BE2C (cell line): ENCODE measurements at regions not wholly inside any gene's neighbourhood (a gene's known extent, or its start where the extent isn't known, plus 50 kb on each side); places are given as distances from the start of the nearest gene placed in this dataset.
"Not testable (repeated sequence)": the region's sequence is repeated elsewhere in the genome, so short reads cannot be mapped to it uniquely, and the experiment has no call there.

ENCODE experiments used
- DNase-seq: peaks from one replicate; pipeline ENCODE4 v3.0.0-alpha.2; 2020
- H3K27me3 ChIP-seq: fragments of 250-450 bp; sonication (Bioruptor Pico); 2 replicates; pipeline ENCODE4 v1.5.1; 2020; ENCODE audit warnings: mild to moderate bottlenecking
- H3K36me3 ChIP-seq: fragments of 250-450 bp; sonication (Bioruptor Pico); 2 replicates; pipeline ENCODE4 v1.5.1; 2020; ENCODE audit warnings: mild to moderate bottlenecking
- H3K4me1 ChIP-seq: fragments of 250-450 bp; sonication (Bioruptor Pico); 2 replicates; pipeline ENCODE4 v1.5.1; 2020
- H3K4me3 ChIP-seq: 2 replicates; pipeline ENCODE4 v1.5.1; 2011; ENCODE audit warnings: low read depth, low read length
- H3K9me3 ChIP-seq: fragments of 250-450 bp; sonication (Bioruptor Pico); 2 replicates; pipeline ENCODE4 v1.5.1; 2020
- TF ChIP-seq, protein P1 (sequence below): IDR thresholded peaks from 2 replicates; pipeline ENCODE4 v1.5.1; 2012; ENCODE audit warnings: mild to moderate bottlenecking, low read depth, low read length

DNA sequence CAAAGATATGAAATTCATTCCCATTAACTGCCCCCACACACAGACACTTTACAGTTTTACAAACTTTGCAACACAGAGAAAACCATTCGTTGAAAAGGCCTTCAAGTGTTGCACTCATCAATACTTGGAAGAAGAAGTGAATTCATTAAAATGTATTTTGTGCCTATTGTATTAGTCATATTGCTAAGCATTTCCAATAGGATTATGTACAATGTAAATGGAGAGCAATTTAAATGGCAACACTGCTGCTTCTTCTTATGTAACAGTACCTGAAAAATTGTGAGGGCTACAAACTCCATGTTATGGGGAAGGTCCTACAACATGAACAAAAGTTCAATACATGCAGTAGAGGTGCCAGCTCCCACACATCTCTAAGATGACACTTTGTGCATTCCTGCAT, 209.3 kb upstream of the POGK start:
- Histone ChIP-seq H3K9me3 (no peaks in the 10 kb centered on the region), H3K36me3 (no peaks in the 10 kb centered on the region), H3K4me1 (no peaks in the 10 kb centered on the region), H3K4me3 (no peak overlapping the region), H3K27me3 (peaks cover 13% of the 10 kb centered on the region)
- TF ChIP-seq, protein P1, sequence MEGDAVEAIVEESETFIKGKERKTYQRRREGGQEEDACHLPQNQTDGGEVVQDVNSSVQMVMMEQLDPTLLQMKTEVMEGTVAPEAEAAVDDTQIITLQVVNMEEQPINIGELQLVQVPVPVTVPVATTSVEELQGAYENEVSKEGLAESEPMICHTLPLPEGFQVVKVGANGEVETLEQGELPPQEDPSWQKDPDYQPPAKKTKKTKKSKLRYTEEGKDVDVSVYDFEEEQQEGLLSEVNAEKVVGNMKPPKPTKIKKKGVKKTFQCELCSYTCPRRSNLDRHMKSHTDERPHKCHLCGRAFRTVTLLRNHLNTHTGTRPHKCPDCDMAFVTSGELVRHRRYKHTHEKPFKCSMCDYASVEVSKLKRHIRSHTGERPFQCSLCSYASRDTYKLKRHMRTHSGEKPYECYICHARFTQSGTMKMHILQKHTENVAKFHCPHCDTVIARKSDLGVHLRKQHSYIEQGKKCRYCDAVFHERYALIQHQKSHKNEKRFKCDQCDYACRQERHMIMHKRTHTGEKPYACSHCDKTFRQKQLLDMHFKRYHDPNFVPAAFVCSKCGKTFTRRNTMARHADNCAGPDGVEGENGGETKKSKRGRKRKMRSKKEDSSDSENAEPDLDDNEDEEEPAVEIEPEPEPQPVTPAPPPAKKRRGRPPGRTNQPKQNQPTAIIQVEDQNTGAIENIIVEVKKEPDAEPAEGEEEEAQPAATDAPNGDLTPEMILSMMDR = no peak
- no peak for DNase-seq

DNA sequence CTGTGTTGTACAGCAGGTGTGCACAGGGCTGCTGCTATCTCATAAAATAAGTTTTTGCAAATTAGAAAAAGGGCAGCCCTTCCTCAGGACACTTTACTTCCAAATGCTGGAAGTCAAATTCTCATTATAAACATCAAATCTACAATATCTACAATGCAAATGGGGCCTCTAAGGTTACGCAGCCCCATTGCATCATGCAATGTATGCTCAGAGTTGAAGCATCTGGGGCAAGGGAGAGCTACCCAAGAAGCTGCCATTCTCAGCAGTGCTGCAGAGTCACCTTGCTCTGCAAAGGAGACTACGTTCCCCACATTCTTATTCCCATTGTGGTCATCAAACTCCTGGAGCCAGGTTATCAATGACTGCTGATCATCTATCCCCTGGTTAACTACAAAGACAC, 208.9 kb upstream of the POGK start:
- TF ChIP-seq, protein P1 = no peak
- DNase-seq = no peak
- peaks cover 13% of the 10 kb centered on the region for H3K27me3 ChIP-seq
- H3K9me3 ChIP-seq = no peaks in the 10 kb centered on the region
- H3K4me1 ChIP-seq = no peaks in the 10 kb centered on the region
- H3K36me3 ChIP-seq = no peaks in the 10 kb centered on the region
- H3K4me3 ChIP-seq = no peak overlapping the region

DNA sequence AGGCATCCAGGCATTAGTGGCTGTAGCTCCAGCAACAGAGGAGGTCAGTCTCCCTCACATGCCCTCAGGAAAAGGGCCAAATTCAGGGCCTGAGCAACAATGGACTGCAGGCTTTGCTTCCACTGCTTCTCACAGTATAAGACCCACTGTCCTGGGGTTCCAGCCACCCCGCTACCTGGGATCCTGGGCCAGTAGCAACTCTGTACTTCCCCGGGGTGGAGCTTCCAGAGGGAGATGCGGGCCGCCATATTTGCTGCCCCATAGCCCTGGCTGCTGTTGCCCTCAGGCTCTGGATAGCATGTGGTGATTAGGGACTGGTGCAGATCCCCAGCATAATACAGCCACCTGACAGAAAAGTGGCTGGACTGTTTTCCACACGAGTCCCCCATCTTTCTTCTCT, 201.1 kb upstream of the POGK start:
- no peaks in the 10 kb centered on the region for H3K36me3 ChIP-seq
- TF ChIP-seq, protein P1 = no peak
- H3K9me3 ChIP-seq = no peaks in the 10 kb centered on the region
- H3K27me3 ChIP-seq = peaks cover 3% of the 10 kb centered on the region; the same call in 1 of the 2 replicates
- H3K4me3 ChIP-seq = no peak overlapping the region
- no peak for DNase-seq
- no peaks in the 10 kb centered on the region for H3K4me1 ChIP-seq

DNA sequence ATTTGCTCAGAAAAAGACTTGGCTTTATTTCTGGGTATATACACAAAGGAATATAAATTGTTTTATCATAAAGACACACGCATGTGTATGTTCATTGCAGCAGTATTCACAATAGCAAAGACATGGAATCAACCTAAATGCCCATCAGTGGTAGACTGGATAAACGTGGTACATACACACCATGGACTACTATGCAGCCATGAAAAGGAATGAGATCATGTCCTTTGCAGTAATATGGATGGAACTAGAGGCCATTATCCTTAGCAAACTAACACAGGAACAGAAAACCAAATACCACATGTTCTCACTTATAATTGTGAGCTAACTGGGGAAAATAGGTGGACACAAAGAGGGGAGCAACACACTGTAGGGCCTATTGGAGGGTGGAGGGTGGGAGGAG, 182.0 kb upstream of the POGK start:
- H3K9me3 ChIP-seq, H3K27me3 ChIP-seq, DNase-seq, H3K36me3 ChIP-seq, H3K4me3 ChIP-seq, H3K4me1 ChIP-seq: not testable (repeated sequence)

DNA sequence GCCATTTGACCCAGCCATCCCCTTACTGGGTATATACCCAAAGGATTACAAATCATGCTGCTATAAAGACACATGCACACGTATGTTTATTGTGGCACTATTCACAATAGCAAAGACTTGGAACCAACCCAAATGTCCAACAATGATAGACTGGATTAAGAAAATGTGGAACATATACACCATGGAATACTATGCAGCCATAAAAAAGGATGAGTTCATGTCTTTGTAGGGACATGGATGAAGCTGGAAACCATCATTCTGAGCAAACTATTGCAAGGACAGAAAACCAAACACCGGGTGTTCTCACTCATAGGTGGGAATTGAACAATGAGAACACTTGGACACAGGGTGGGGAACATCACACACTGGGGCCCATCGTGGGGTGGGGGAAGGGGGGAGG, 172.5 kb upstream of the POGK start:
- H3K4me3 ChIP-seq, H3K9me3 ChIP-seq, H3K36me3 ChIP-seq, H3K4me1 ChIP-seq, DNase-seq, H3K27me3 ChIP-seq: not testable (repeated sequence)

DNA sequence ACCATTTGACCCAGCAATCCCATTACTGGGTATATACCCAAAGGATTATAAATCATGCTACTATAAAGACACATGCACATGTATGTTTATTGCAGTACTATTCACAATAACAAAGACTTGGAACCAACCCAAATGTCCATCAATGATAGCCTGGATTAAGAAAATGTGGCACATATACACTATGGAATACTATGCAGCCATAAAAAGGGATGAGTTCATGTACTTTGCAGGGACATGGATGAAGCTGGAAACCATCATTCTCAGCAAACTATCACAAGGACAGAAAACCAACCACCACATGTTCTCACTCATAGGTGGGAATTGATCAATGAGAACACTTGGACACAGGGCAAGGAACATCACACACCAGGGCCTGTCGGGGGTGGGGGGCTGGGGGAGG, 171.7 kb upstream of the POGK start:
- H3K36me3 ChIP-seq, H3K27me3 ChIP-seq, H3K4me3 ChIP-seq, H3K9me3 ChIP-seq, H3K4me1 ChIP-seq, DNase-seq: not testable (repeated sequence)

DNA sequence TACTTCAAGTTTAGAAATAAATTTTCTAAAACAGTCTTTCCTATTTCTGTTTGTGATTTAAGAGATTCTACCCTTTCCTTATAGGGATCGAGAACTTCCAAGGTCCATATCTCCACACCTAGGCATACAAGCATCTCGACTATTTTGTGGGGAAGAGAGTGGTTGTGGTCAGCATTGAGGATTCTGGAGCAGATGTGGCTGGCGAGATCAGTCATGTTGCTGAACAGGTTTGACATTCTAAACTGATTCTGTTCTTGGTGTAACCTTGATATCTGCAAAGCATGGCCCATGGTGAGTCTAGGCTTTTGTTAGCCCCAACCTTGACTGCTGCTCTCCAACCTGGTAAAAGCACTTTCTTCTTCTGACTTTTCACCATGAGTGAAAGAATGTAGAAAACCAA, 167.6 kb upstream of the POGK start:
- H3K27me3 ChIP-seq = no peaks in the 10 kb centered on the region
- H3K9me3 ChIP-seq = no peaks in the 10 kb centered on the region
- TF ChIP-seq, protein P1 = no peak
- H3K36me3 ChIP-seq = no peaks in the 10 kb centered on the region
- H3K4me3 ChIP-seq = no peak overlapping the region
- DNase-seq = no peak
- no peaks in the 10 kb centered on the region for H3K4me1 ChIP-seq

DNA sequence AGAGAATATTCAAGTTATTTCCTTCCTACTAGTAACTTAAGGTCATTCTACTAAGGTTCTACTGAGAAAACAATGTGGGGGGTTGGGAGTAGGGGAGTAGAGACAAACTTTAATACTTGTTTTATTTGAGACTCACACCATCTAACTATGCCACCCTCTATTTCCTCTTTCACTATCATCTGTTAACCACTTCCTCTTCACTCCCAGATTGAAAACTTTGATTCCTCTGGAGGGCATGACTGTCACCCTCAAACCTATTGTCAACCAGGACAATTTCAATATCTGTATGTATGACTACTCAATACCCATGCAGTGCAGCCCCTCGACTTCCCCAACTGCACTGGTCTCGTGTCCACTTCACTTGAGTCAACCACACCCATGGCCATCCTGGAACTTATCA, 165.6 kb upstream of the POGK start:
- TF ChIP-seq, protein P1 = no peak
- DNase-seq = no peak
- H3K4me1 ChIP-seq = no peaks in the 10 kb centered on the region
- H3K9me3 ChIP-seq = no peaks in the 10 kb centered on the region
- H3K4me3 ChIP-seq = no peak overlapping the region
- no peaks in the 10 kb centered on the region for H3K27me3 ChIP-seq
- no peaks in the 10 kb centered on the region for H3K36me3 ChIP-seq
